Vagina (tissue), 2 donors: ENCODE measurements at regions not wholly inside any gene's neighbourhood (a gene's known extent, or its start where the extent isn't known, plus 50 kb on each side); places are given as distances from the start of the nearest gene placed in this dataset.

Experiments used
- POLR2A ChIP-seq, 2 donors: fragments of 450-650 bp; IDR thresholded peaks; one replicate each; pipeline ENCODE4 v1.6.1; 2017; ENCODE audit warnings: antibody characterized with exemption in 2 of 2, mild to moderate bottlenecking in 2 of 2, moderate library complexity in 2 of 2
- POLR2AphosphoS5 ChIP-seq, 2 donors: sonication (generic); formaldehyde crosslinking; IDR thresholded peaks; one replicate each; pipeline ENCODE4 v1.9.0; 2017; ENCODE audit warnings: antibody characterized with exemption in 2 of 2, mild to moderate bottlenecking in 2 of 2, low read depth in 1 of 2; ENCODE audit not compliant: insufficient read depth in 1 of 2
- TF ChIP-seq, protein P1 (sequence below), 3 experiments: fragments of 450-650 bp in 2 of 3; fragments of 200-600 bp in 1 of 3; sonication (generic) in 1 of 3; IDR thresholded peaks; one replicate each; pipeline ENCODE4 v1.5.1; 2017 to 2019; ENCODE audit warnings: antibody characterized with exemption in 3 of 3, mild to moderate bottlenecking in 2 of 3, moderate library complexity in 2 of 3

DNA sequence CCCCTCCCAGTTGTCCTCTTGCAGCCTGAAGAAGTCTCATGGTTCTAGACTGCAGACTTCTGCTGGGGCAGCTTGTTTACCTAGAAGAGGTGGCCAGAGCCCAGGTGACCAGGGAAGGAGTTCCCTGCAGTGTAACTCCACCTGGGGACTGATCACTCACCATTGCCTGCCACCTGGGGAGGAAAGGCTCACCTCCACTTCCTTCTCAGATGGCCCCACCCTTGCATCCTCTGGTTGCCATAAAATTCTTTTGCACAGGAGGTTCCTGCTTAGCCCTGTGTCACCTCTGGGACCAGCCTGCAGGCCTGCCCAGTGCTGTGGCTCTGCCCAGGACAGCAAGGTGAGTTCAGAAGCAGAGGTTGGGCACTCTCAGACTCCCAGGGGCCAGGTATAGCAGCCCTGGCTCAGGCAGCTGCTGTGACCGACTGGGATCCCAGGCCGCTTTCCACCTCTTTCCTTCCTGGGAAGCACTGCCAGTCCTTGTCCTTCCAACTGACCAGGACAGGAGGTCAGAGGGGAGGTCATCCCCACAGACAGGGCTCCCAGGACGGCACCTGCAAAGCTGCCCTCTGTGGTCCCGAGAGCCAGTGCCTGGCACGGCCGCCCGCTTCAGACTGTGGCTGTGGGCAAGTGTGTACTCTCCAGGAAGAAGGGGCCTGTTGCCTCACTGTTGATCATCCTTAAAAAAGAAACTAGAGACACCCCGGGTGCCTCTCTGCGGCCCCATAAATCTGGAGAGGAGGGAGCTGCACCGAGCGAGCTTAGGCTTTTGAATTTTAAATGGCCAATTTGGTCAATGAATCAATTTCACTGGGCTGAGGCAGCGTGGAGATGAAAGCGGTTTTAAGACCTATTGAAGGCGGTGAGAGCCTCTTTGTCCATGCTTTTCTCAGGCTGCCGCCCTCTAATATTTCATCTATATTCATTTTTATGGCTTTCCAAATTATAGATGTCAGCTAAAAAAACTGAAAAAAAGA is 79.5 kb upstream of the C14orf180 start:
- TF ChIP-seq, protein P1, sequence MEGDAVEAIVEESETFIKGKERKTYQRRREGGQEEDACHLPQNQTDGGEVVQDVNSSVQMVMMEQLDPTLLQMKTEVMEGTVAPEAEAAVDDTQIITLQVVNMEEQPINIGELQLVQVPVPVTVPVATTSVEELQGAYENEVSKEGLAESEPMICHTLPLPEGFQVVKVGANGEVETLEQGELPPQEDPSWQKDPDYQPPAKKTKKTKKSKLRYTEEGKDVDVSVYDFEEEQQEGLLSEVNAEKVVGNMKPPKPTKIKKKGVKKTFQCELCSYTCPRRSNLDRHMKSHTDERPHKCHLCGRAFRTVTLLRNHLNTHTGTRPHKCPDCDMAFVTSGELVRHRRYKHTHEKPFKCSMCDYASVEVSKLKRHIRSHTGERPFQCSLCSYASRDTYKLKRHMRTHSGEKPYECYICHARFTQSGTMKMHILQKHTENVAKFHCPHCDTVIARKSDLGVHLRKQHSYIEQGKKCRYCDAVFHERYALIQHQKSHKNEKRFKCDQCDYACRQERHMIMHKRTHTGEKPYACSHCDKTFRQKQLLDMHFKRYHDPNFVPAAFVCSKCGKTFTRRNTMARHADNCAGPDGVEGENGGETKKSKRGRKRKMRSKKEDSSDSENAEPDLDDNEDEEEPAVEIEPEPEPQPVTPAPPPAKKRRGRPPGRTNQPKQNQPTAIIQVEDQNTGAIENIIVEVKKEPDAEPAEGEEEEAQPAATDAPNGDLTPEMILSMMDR (IDR thresholded peaks at IDR 0.05): no peak
- TF ChIP-seq POLR2A (IDR thresholded peaks at IDR 0.05): no peak
- no peak for TF ChIP-seq POLR2AphosphoS5 (IDR thresholded peaks at IDR 0.05; ENCODE audit: insufficient read depth in 1 of 2, low read depth in 1 of 2)
